ENCODE measurements at regions not wholly inside any gene's neighbourhood (a gene's known extent, or its start where the extent isn't known, plus 50 kb on each side); places are given as distances from the start of the nearest gene placed in this dataset.

GRCh38 chr10:107859065-107859464 is 694.6 kb upstream of the SORCS1 start:
- no peak for TF ChIP-seq CTCF (IDR thresholded peaks at IDR 0.05)
- TF ChIP-seq POLR2A (IDR thresholded peaks at IDR 0.05), result no peak

All from testis (tissue), 2 donors.